CMK (cell line): ENCODE measurements at regions not wholly inside any gene's neighbourhood (a gene's known extent, or its start where the extent isn't known, plus 50 kb on each side); places are given as distances from the start of the nearest gene placed in this dataset.
"Not testable (repeated sequence)": the region's sequence is repeated elsewhere in the genome, so short reads cannot be mapped to it uniquely, and the experiment has no call there.

Experiments
- DNase-seq: peaks from one replicate; pipeline ENCODE4 v3.0.0-alpha.2; 2010; ENCODE audit warnings: low read depth

GRCh38 chr4:13762130-13762529, 134.6 kb upstream of the BOD1L1 start:
- no peak for DNase-seq

GRCh38 chr4:13763707-13764106, 136.2 kb upstream of the BOD1L1 start:
- DNase-seq, result no peak

GRCh38 chr4:13765539-13765938, 138.0 kb upstream of the BOD1L1 start:
- DNase-seq, result no peak

GRCh38 chr4:13766761-13767540, 139.4 kb upstream of the BOD1L1 start:
- no peak for DNase-seq

GRCh38 chr4:13777341-13777740, 149.8 kb upstream of the BOD1L1 start:
- DNase-seq, result no peak

GRCh38 chr4:13778367-13778766, 150.8 kb upstream of the BOD1L1 start:
- DNase-seq, result no peak

- DNase-seq, result no peak
Observed at GRCh38 chr4:13782231-13782630, 154.7 kb upstream of the BOD1L1 start.

- no peak for DNase-seq
Observed at GRCh38 chr4:13783800-13784411, 156.4 kb upstream of the BOD1L1 start.

- DNase-seq, result peak; percentile 1
Observed at GRCh38 chr4:13793020-13793710, 165.6 kb upstream of the BOD1L1 start.

GRCh38 chr4:13794819-13795565, 167.5 kb upstream of the BOD1L1 start:
- DNase-seq, result no peak

- DNase-seq, result no peak
Observed at GRCh38 chr4:13797061-13797460, 169.5 kb upstream of the BOD1L1 start.

GRCh38 chr4:13815231-13815630, 187.7 kb upstream of the BOD1L1 start:
- no peak for DNase-seq

GRCh38 chr4:13816472-13816871, 188.9 kb upstream of the BOD1L1 start:
- no peak for DNase-seq

GRCh38 chr4:13821522-13821921, 194.0 kb upstream of the BOD1L1 start:
- no peak for DNase-seq

GRCh38 chr4:13825822-13826221, 198.3 kb upstream of the BOD1L1 start:
- not testable (repeated sequence) for DNase-seq

- no peak for DNase-seq
Observed at GRCh38 chr4:13829457-13829856, 201.9 kb upstream of the BOD1L1 start.

- DNase-seq, result no peak
Observed at GRCh38 chr4:13830449-13830848, 202.9 kb upstream of the BOD1L1 start.

- DNase-seq, result no peak
Observed at GRCh38 chr4:13833171-13833804, 205.8 kb upstream of the BOD1L1 start.

GRCh38 chr4:13836946-13837912, 209.7 kb upstream of the BOD1L1 start:
- no peak for DNase-seq

- DNase-seq, result no peak
Observed at GRCh38 chr4:13840502-13841190, 213.1 kb upstream of the BOD1L1 start.
